HG02970 (cell line): ENCODE measurements at regions not wholly inside any gene's neighbourhood (a gene's known extent, or its start where the extent isn't known, plus 50 kb on each side); places are given as distances from the start of the nearest gene placed in this dataset.

ENCODE experiments used
- ATAC-seq: cut with Tn5 transposase; IDR thresholded peaks from one replicate; pipeline ENCODE4 v1.9.1; 2021; ENCODE audit warnings: mild to moderate bottlenecking, moderate library complexity, moderate number of reproducible peaks; ENCODE audit not compliant: unreplicated experiment, low FRiP score

GRCh38 chr2:126419403-126419802, 236.6 kb upstream of the GYPC start:
- no peak for ATAC-seq

GRCh38 chr2:126425943-126426342, 230.0 kb upstream of the GYPC start:
- no peak for ATAC-seq

DNA sequence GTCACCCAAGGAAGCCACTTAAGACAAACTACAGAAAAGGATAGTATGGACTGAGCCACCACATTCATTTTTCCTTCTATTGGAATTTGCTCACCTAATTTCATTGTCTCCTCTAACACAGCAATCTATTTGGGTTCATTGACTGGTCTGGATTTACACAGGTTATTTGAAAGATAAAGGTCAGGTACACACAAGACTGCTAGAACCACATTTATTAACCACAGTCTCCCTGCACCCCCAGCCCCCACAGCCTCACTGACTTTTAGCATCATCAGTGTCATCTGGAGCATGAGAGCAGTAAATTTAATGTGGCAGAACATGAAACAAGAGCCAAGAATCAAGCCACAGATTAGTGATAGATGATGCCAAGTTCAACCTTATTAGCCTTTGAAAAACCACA, 226.9 kb upstream of the GYPC start:
- no peak for ATAC-seq

DNA sequence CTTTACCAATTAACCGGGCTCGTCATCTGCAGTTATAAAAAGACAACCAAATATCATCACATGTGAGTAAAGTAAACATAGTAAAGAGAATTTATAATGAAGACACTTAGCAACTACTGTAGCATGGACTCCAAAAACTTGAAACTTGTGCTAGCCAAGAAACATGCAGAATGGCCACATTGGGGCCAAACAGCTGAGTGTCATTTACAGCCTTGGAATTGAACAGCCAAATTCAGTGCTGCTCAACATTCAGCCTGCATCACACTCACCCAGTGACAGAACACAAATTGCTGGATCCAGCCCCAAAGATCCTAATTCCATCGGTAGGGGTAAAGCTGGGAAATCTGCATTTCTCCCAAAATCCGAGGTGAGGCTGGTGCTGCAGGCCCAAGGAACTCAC, 224.8 kb upstream of the GYPC start:
- ATAC-seq = no peak

GRCh38 chr2:126436411-126436810, 219.5 kb upstream of the GYPC start:
- ATAC-seq = no peak

DNA sequence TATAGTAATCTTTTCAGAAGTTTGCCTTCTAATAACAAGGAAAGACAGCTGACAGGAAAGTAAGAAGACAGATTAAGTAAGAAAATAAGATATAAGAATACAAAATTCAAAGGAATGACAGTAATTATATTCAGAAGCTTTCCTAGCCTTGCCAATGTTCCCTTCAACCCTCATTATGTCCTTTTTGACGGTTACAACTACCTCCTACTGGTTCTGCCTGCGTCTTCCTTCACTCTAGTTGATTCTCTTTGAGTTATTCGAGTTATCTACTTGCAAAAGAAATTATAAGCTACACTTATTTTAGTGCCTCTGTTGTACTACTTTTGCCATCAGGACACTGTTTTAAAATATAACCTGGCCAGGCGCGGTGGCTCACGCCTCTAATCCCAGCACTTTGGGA, 218.9 kb upstream of the GYPC start:
- ATAC-seq = no peak

GRCh38 chr2:126444512-126444911, 211.4 kb upstream of the GYPC start:
- ATAC-seq = no peak

DNA sequence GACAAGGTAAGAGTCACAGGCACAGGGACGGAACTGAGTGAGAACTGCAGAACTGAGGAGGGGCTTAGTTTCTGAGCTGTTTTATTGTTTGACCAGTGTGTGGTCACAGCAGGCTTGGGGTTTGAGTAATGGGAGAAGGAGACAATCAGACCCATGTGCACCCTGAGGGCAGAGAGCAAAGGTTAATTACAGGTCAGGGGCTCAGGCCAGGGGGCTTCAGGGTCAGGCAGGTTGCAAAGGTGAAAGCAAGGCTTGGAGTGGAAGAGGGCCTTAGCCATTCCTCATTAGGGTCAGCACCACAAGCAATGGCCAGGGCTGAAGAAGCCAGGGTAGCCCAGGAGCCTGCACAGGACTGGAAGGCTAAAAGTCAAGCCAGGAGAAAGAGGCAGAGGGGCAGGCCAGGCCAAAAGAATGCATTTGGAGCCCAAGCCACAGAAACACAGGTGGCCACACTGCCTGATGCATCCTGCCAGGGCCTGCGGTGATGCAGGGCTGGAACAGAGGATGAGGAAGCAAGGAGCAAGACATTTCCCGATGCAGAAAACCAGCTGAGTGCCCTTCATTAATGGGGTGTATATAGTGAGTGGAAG, 209.8 kb upstream of the GYPC start:
- no peak for ATAC-seq

- ATAC-seq = no peak
These were observed 207.3 kb upstream of the GYPC start for GRCh38 chr2:126448611-126449010.

DNA sequence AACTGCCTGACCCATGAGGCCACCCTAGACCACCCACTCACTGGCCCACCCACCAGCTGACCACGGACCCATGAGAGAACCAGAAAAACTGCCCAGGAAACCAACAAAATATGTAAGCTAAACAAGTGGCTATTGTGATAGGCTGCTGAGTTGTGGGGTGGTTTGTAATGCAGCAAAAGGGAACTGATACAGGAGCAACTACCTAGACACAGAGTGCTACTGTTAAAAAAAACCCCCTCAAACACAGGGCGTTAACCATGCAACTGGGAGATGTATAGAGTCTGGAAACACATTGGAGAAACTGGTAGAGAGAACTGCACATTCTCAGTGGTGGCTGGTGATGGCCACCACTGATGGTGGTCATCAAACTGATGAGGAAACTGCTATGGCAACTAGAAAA, 206.3 kb upstream of the GYPC start:
- peak; percentile 47 for ATAC-seq

DNA sequence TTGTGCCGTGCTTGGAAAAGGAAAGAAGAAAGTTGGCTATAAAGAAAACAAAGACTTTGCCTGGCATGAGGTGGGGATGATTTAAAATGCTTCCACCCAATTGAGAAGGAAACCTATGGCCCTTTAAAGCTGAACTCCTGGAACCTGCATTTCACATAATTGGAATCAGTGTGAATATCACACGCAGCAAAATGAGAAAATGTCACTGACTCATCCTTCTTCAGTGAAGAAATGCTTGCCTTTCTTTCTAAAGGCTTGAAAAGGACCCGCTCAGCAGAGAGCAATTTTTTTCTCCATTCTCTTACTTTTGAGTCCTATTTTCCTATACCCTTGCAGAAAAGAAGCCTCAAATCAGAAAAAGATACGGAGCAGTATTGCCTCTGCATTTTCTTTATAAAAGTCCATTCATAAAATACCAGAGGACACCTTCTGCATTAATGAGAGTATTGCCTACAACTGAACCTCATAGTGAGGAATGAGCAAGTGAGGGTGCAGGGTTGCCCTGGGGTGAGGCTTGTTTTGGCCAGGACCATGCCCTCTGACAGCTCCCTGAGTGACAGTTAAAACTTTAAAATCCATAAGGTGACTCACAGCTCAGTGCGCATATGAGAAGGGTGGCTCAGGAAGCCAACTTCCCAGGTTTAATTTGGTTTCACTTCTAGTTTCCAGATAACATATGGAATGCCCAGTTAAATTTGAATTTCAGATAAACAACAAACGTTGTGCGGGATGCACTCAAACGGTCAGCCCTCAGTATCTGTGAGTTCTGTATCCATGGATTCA, 191.9 kb upstream of the GYPC start:
- ATAC-seq = no peak

GRCh38 chr2:126467367-126468054, 188.4 kb upstream of the GYPC start:
- ATAC-seq = peak; percentile 77

- no peak for ATAC-seq
These were observed 180.9 kb upstream of the GYPC start for GRCh38 chr2:126475031-126475430.

- ATAC-seq = no peak
These were observed 179.3 kb upstream of the GYPC start for GRCh38 chr2:126476691-126477090.

- no peak for ATAC-seq
These were observed 175.9 kb upstream of the GYPC start for GRCh38 chr2:126480033-126480432.

DNA sequence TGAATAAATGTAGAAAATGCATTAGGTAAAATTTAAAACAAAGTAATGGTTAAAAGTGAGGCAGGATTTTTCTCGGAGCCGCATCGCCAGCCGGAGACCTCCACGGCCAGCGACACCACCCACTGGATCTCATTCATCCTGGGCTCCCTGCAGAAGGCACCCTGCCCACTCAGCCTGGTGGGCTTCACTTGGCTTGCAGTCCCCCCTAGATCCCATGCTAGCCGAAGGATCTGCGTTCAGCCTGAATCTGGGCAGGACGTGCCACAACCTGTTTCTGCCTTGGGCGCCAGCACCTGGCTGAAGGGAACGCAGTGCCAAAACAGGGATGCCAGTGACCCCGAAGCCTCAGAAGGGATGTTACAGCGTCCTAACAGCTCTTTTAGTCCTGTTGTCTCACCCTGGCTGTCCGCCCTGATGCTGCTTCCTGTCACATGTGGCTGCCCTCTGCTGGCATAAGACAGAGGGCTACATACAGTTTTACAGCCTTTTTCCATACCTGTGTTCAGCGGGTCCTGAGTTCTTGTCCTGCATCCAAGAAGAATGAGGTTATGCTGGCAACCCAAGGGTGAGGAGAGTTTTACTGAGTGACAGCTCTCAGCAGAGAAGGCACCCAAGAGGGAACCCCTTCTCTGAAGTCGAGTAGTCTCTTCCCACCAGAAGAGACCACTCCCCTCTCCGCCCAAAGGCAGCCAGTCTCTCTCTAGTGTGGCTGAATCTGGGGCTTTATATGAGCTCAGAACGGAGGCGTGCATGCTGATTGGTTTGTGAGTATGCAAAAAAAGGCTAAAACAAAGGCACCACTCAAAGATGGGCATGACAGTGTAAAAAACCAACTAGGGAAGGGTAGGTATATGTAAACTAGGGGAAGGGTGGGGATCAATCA, 173.1 kb upstream of the GYPC start:
- ATAC-seq = no peak

DNA sequence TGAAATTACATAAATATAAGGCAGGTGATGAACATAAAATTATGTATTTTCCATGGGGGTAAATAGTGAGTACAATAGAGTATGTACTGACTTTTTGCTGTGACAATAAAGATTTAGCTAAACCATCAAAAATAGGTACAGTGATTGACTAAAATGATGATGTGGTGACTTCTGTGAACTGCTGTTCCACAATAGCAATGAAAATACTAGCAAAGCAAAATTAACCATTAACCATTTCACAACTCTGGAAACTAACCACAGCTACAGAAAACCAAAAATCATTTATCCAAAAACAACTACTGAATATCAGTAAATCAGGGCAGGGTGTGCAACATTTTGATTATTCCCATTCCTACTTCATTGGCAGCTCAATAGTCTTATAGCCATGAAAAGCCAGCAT, 161.4 kb upstream of the GYPC start:
- no peak for ATAC-seq

DNA sequence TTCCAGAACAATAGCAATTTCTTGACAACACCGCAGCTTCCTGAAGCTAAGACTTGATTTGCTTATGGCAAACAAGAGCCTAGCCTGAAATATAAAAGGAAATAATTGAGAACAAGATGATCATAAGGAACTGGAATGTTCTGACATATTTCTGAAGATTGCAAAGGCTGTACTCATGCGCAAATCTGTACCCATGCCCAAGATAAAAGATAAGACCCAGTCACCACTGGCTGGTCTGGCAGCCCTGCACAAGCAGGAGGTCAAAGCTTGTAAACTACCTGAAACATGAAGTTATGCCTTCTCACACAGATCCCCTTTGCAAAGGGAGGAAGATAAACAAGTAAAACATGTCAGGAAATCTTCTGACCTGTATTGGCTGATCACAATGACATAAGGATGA, 160.8 kb upstream of the GYPC start:
- no peak for ATAC-seq

GRCh38 chr2:126496493-126496892, 159.5 kb upstream of the GYPC start:
- ATAC-seq = peak; percentile 79

GRCh38 chr2:126503476-126503875, 152.5 kb upstream of the GYPC start:
- no peak for ATAC-seq

- ATAC-seq = no peak
These were observed 151.0 kb upstream of the GYPC start for GRCh38 chr2:126504949-126505348.
